OCI-LY3 (cell line): ENCODE measurements at regions not wholly inside any gene's neighbourhood (a gene's known extent, or its start where the extent isn't known, plus 50 kb on each side); places are given as distances from the start of the nearest gene placed in this dataset.

Experiments used
- H2AFZ ChIP-seq: fragments of 200-600, 300-600 bp; shearing (Covaris generic); 2 replicates; pipeline ENCODE4 v1.6.0; 2014; ENCODE audit warnings: antibody characterized with exemption, low read depth, low read length
- H3K27ac ChIP-seq: fragments of 200-600, 300-600 bp; sonication (generic); 2 replicates; pipeline ENCODE4 v1.5.1; 2014; ENCODE audit warnings: mild to moderate bottlenecking, low read length, moderate library complexity, mixed read lengths
- H3K27me3 ChIP-seq: fragments of 200-600, 300-600 bp; sonication (generic); 2 replicates; pipeline ENCODE4 v1.6.1; 2014; ENCODE audit warnings: low read depth, low read length, mixed read lengths
- H3K36me3 ChIP-seq: fragments of 200-600, 300-600 bp; sonication (generic); replicated peaks from 2 replicates; pipeline ENCODE3; 2014; ENCODE audit warnings: low read depth, low read length, mixed read lengths
- H3K4me1 ChIP-seq: fragments of 300-600, 200-600 bp; sonication (generic); 2 replicates; pipeline ENCODE4 v1.6.1; 2014; ENCODE audit warnings: low read length, mixed read lengths
- H3K4me2 ChIP-seq: fragments of 200-600, 300-600 bp; sonication (generic); 2 replicates; pipeline ENCODE4 v1.6.1; 2014; ENCODE audit warnings: low read length, mixed read lengths
- H3K4me3 ChIP-seq: fragments of 300-600, 200-600 bp; sonication (generic); 2 replicates; pipeline ENCODE4 v1.5.1; 2014; ENCODE audit warnings: antibody characterized with exemption, mild to moderate bottlenecking, low read length, moderate library complexity
- H3K79me2 ChIP-seq: fragments of 300-600, 200-600 bp; shearing (Covaris generic); 2 replicates; pipeline ENCODE4 v1.6.1; 2014; ENCODE audit warnings: mild to moderate bottlenecking, low read length, mixed read lengths
- H3K9ac ChIP-seq: fragments of 300-600, 200-600 bp; shearing (Covaris generic); 2 replicates; pipeline ENCODE4 v1.6.0; 2014; ENCODE audit warnings: mild to moderate bottlenecking, low read length, moderate library complexity
- H3K9me3 ChIP-seq: fragments of 200-600, 300-600 bp; shearing (Covaris generic); 2 replicates; pipeline ENCODE4 v1.6.1; 2014; ENCODE audit warnings: low read length, mixed read lengths; ENCODE audit not compliant: insufficient read depth
- H4K20me1 ChIP-seq: fragments of 200-600, 300-600 bp; sonication (generic); 2 replicates; pipeline ENCODE4 v1.6.1; 2016; ENCODE audit warnings: low read length, mixed read lengths; ENCODE audit not compliant: insufficient read depth
- EZH2phosphoT487 ChIP-seq: fragments of 200-600 bp; shearing (Covaris generic); IDR thresholded peaks from 2 replicates; pipeline ENCODE4 v1.6.1; 2018; ENCODE audit warnings: antibody characterized with exemption, mixed run types, low read depth
- TF ChIP-seq, protein P1 (sequence below): fragments of 200-600, 300-600 bp; sonication (generic); IDR thresholded peaks from 2 replicates; pipeline ENCODE4 v1.5.1; 2014; ENCODE audit warnings: antibody characterized with exemption, low read length, low read depth

DNA sequence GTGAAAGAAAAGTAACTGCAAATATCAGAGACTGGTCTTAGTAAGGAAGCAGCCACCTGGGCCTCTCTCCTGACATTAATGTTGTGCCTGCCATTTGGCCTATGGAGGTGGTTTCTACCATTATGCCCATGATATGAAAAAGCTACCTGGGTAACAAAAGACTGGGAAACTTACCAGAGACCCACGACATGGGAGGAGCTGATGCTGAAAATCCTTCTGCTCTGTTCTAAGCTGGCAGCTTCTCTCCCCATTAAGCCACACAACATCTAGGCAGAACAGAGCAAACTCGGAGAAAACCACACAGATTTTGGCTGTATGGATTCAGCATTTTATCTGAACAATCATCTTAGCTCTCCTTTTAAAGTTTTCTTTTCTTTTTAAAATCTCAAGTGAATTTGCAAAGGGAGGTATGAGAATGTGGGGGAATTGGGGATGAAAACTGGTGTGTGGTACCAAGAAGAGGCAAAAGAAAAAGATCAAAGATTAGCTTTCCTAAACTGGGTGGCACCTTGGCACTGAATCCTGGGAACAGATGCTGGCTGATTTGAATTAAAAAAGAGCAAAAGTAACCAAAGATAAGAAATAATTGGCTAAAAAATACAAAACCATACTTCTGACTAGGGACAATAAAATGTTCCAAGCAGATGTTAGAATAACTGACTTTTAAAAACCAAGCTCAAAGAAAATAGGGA lies 128.6 kb upstream of the ANKRD1 start:
- Histone ChIP-seq H3K4me3 (no peak overlapping the region), H3K9ac (no peak overlapping the region), H3K27me3 (no peaks in the 10 kb centered on the region), H3K27ac (no peak overlapping the region), H3K4me1 (peaks cover 13% of the 10 kb centered on the region), H3K36me3 (no peaks in the 10 kb centered on the region), H4K20me1 (no peaks in the 10 kb centered on the region), H3K9me3 (no peaks in the 10 kb centered on the region), H3K4me2 (peak overlapping the region; percentile 3; the same call in 1 of the 2 replicates), H3K79me2 (no peaks in the 10 kb centered on the region), H2AFZ (peak overlapping the region; percentile 89; the same call in 1 of the 2 replicates)
- TF ChIP-seq, protein P1, sequence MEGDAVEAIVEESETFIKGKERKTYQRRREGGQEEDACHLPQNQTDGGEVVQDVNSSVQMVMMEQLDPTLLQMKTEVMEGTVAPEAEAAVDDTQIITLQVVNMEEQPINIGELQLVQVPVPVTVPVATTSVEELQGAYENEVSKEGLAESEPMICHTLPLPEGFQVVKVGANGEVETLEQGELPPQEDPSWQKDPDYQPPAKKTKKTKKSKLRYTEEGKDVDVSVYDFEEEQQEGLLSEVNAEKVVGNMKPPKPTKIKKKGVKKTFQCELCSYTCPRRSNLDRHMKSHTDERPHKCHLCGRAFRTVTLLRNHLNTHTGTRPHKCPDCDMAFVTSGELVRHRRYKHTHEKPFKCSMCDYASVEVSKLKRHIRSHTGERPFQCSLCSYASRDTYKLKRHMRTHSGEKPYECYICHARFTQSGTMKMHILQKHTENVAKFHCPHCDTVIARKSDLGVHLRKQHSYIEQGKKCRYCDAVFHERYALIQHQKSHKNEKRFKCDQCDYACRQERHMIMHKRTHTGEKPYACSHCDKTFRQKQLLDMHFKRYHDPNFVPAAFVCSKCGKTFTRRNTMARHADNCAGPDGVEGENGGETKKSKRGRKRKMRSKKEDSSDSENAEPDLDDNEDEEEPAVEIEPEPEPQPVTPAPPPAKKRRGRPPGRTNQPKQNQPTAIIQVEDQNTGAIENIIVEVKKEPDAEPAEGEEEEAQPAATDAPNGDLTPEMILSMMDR = no peak
- no peak for TF ChIP-seq EZH2phosphoT487

DNA sequence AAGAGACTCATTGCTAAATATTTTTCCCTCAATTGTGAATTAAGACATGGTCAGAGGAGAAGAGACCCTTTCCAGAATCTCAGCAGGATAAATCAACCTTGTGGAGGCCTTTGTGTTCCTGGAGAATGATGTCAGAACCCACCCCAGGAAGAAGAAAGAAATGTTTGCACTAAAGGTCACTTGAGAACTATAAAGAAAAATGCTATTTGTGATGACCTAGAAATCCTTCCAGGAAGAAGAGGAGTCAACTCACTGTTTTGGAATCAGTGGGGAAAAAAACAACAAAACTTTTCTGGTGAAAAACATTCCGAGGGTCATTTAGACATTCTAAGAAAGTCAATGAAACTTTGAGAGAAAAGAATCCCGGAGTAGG lies 129.1 kb upstream of the ANKRD1 start:
- no peak overlapping the region for H3K4me2 ChIP-seq
- peaks cover 13% of the 10 kb centered on the region for H3K4me1 ChIP-seq
- no peak overlapping the region for H3K27ac ChIP-seq
- no peak for TF ChIP-seq EZH2phosphoT487
- TF ChIP-seq, protein P1 = no peak
- H3K36me3 ChIP-seq = no peaks in the 10 kb centered on the region
- no peak overlapping the region for H2AFZ ChIP-seq
- H3K79me2 ChIP-seq = no peaks in the 10 kb centered on the region
- no peak overlapping the region for H3K9ac ChIP-seq
- H3K4me3 ChIP-seq = no peak overlapping the region
- H3K9me3 ChIP-seq = no peaks in the 10 kb centered on the region
- no peaks in the 10 kb centered on the region for H4K20me1 ChIP-seq
- H3K27me3 ChIP-seq = no peaks in the 10 kb centered on the region

DNA sequence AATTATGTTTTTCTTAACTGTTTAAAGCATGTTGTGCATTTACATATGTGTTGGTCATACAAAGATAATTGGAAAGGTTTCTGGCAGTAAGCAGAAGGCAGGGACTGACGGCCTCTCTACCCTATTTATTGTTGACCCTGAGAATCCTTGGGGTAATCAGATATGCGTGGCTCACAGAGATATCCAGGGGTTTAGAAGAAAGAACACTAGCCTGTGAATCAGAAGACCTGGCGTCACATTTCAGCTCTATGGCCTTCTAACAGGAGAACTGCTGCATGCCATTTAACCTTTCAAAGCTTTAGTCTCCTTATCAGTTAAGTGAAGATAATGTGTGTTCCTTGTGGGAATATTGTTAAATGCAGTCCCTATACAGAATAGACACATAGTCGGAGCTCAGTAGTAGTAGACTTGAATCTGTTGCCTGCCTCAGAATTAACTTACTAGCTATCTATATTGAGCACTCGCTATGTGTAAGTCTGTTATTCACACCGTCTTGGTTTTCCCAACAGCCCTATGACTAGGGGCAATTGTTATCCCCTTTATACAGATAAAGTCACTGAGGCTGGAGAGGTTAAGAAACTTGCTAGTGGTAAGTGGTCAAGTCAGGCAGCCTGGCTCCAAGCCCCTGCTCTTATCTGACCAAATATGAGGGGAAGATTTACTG lies 129.6 kb upstream of the ANKRD1 start:
- H3K4me3 ChIP-seq = no peak overlapping the region
- no peak overlapping the region for H3K9ac ChIP-seq
- H3K4me1 ChIP-seq = peaks cover 13% of the 10 kb centered on the region
- no peaks in the 10 kb centered on the region for H3K79me2 ChIP-seq
- H3K27ac ChIP-seq = no peak overlapping the region
- H3K4me2 ChIP-seq = no peak overlapping the region
- no peaks in the 10 kb centered on the region for H3K9me3 ChIP-seq
- no peaks in the 10 kb centered on the region for H3K36me3 ChIP-seq
- no peaks in the 10 kb centered on the region for H4K20me1 ChIP-seq
- no peak overlapping the region for H2AFZ ChIP-seq
- TF ChIP-seq EZH2phosphoT487 = no peak
- TF ChIP-seq, protein P1 = no peak
- H3K27me3 ChIP-seq = no peaks in the 10 kb centered on the region

DNA sequence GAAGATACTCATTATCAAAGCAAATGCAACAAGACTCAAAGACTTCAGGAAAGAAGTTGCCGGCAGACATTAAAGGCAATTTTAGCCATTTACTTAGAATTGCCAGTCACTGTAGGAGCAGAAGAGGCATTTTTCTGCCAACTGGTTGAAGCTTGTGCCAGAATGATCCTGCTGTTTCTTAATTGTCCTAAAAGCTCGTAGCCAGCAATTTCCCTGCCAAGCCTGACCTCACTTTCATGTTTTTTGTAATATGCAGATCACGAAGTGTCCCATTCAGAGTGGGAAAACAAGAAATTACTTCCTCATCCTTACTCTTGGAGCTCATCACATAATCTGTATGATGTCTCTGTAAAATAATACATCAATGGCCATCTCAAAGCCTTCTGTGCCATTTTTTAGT lies 130.9 kb upstream of the ANKRD1 start:
- Histone ChIP-seq H3K79me2 (no peaks in the 10 kb centered on the region), H3K4me1 (peaks cover 13% of the 10 kb centered on the region), H2AFZ (no peak overlapping the region), H3K36me3 (no peaks in the 10 kb centered on the region), H4K20me1 (no peaks in the 10 kb centered on the region), H3K27ac (no peak overlapping the region), H3K27me3 (no peaks in the 10 kb centered on the region), H3K9ac (no peak overlapping the region), H3K4me3 (no peak overlapping the region), H3K4me2 (no peak overlapping the region), H3K9me3 (no peaks in the 10 kb centered on the region)
- TF ChIP-seq, protein P1 = no peak
- TF ChIP-seq EZH2phosphoT487 = no peak
